Esophagus muscularis mucosa (tissue), 4 donors: ENCODE measurements at regions not wholly inside any gene's neighbourhood (a gene's known extent, or its start where the extent isn't known, plus 50 kb on each side); places are given as distances from the start of the nearest gene placed in this dataset.

Experiments used
- EP300 ChIP-seq: sonication (generic); formaldehyde crosslinking; IDR thresholded peaks from one replicate; pipeline ENCODE4 v1.6.1; 2017; ENCODE audit warnings: antibody characterized with exemption
- POLR2A ChIP-seq: fragments of 450-650 bp; IDR thresholded peaks from one replicate; pipeline ENCODE4 v1.6.1; 2017; ENCODE audit warnings: antibody characterized with exemption, moderate library complexity, mild to moderate bottlenecking, low read depth
- POLR2AphosphoS5 ChIP-seq, 2 donors: sonication (generic); formaldehyde crosslinking; IDR thresholded peaks; one replicate each; pipeline ENCODE4 v1.6.1; 2017; ENCODE audit warnings: antibody characterized with exemption in 2 of 2
- TF ChIP-seq, protein P1 (sequence below), 3 experiments: fragments of 200-600 bp in 2 of 3; fragments of 450-650 bp in 1 of 3; sonication (generic) in 2 of 3; IDR thresholded peaks; one replicate each; pipeline ENCODE4 v1.5.1; 2017 to 2019; ENCODE audit warnings: antibody characterized with exemption in 3 of 3, mild to moderate bottlenecking in 2 of 3, moderate library complexity in 1 of 3

DNA sequence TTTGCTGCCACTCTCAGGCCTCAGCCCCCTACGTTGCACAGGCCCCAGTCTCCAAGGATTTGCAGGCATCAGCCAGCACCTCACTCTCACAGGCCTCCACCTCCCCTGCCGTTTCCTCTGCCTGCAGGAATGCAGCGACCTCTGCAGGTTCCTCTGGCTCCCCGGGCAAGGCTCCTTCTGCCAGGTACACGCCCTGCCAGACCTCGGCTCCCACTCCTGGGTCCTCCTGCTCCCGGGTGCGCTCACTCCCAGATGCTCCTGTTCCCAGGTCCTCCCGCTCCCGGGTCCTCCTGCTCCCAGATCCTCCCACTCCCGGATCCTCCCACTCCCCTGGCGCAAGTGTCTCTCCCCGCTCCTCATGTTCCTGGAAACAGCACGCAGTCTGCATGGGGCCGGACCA, 144.4 kb upstream of the RADX start:
- TF ChIP-seq POLR2A: no peak
- TF ChIP-seq, protein P1, sequence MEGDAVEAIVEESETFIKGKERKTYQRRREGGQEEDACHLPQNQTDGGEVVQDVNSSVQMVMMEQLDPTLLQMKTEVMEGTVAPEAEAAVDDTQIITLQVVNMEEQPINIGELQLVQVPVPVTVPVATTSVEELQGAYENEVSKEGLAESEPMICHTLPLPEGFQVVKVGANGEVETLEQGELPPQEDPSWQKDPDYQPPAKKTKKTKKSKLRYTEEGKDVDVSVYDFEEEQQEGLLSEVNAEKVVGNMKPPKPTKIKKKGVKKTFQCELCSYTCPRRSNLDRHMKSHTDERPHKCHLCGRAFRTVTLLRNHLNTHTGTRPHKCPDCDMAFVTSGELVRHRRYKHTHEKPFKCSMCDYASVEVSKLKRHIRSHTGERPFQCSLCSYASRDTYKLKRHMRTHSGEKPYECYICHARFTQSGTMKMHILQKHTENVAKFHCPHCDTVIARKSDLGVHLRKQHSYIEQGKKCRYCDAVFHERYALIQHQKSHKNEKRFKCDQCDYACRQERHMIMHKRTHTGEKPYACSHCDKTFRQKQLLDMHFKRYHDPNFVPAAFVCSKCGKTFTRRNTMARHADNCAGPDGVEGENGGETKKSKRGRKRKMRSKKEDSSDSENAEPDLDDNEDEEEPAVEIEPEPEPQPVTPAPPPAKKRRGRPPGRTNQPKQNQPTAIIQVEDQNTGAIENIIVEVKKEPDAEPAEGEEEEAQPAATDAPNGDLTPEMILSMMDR (IDR thresholded peaks at IDR 0.05): no peak
- no peak for TF ChIP-seq POLR2AphosphoS5 (IDR thresholded peaks at IDR 0.05)
- no peak for TF ChIP-seq EP300
